ENCODE measurements at regions not wholly inside any gene's neighbourhood (a gene's known extent, or its start where the extent isn't known, plus 50 kb on each side); places are given as distances from the start of the nearest gene placed in this dataset.

DNA sequence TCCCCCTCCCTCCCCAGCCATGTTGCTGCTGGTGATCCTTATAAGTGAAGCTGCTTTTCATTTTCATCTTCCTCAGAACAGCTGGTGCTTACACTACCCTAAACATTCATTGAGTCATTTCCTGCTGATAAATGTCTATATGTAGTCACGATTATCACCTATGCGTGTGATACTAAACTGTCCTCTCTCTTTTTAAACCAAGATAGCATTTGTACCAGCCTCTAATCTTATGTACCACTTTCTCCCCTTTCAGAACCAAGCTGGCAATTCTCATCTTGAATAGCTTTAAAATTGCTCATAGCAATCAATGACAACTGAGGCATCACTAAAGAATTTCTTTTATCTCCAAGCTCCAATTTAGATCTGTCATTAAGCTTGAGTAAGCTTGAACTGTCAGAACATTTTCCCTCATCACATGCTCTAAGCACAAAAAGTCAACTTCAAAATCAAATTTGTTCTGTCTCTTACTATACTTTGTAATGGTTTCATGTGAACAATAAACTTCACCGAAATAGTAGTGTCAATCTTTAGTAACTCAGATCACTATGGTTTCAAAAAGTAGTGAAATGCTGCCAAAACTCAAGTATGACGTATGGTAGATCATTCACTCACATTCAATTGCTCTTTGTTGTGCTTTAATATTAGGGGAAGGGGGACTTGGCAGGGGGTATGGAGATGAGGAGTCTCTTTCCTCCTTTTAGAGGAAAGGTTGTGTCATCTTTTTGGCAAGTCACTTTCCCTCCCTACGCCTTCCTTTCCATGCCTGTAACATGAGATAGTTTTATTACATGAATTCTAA lies 178.1 kb upstream of the NOVA1 start:
- no peak for TF ChIP-seq CTCF (IDR thresholded peaks at IDR 0.05)
- no peak for TF ChIP-seq POLR2A (IDR thresholded peaks at IDR 0.05)

Data from thyroid gland (tissue), 4 donors.